Smooth muscle cell (in vitro differentiated cells): ENCODE measurements at regions not wholly inside any gene's neighbourhood (a gene's known extent, or its start where the extent isn't known, plus 50 kb on each side); places are given as distances from the start of the nearest gene placed in this dataset.

ENCODE experiments used
- DNase-seq: peaks from one replicate; lab custom pipeline; 2025; ENCODE audit not compliant: unreplicated experiment; lab: John Stamatoyannopoulos, UW
- H2AFZ ChIP-seq: fragments of 200-600 bp; sonication (generic); 2 replicates; pipeline ENCODE4 v1.6.0; 2016; ENCODE audit warnings: antibody characterized with exemption, low read depth, mild to moderate bottlenecking
- H3F3A ChIP-seq: fragments of 200-600 bp; sonication (generic); 2 replicates; pipeline ENCODE4 v1.6.0; 2017; ENCODE audit warnings: antibody characterized with exemption, low read depth
- H3K27ac ChIP-seq: fragments of 200-600 bp; sonication (generic); 2 replicates; pipeline ENCODE4 v1.5.1; 2016; ENCODE audit warnings: low read depth, mild to moderate bottlenecking
- H3K27me3 ChIP-seq: fragments of 200-600 bp; sonication (generic); 2 replicates; pipeline ENCODE4 v1.6.1; 2016; ENCODE audit warnings: low read depth, mild to moderate bottlenecking
- H3K36me3 ChIP-seq: fragments of 200-600 bp; sonication (generic); 2 replicates; pipeline ENCODE4 v1.5.1; 2016; ENCODE audit warnings: low read depth
- H3K4me1 ChIP-seq: fragments of 200-600 bp; sonication (generic); 2 replicates; pipeline ENCODE4 v1.5.1; 2016; ENCODE audit warnings: low read depth
- H3K4me2 ChIP-seq: fragments of 200-600 bp; sonication (generic); 2 replicates; pipeline ENCODE4 v1.6.0; 2016; ENCODE audit warnings: mild to moderate bottlenecking
- H3K4me3 ChIP-seq: fragments of 200-600 bp; sonication (generic); 2 replicates; pipeline ENCODE4 v1.5.1; 2016; ENCODE audit warnings: mild to moderate bottlenecking
- H3K79me2 ChIP-seq: fragments of 200-600 bp; sonication (generic); 2 replicates; pipeline ENCODE4 v1.6.0; 2016; ENCODE audit warnings: low read depth, mild to moderate bottlenecking
- H3K9ac ChIP-seq: fragments of 200-600 bp; sonication (generic); 2 replicates; pipeline ENCODE4 v1.6.0; 2016; ENCODE audit warnings: low read depth
- H3K9me3 ChIP-seq: fragments of 200-600 bp; sonication (generic); replicated peaks from 2 replicates; pipeline ENCODE4 v1.5.1; 2016; ENCODE audit warnings: low read depth
- H4K20me1 ChIP-seq: fragments of 200-600 bp; sonication (generic); 2 replicates; pipeline ENCODE4 v1.6.0; 2016; ENCODE audit warnings: low read depth
- WGBS: methylation state at CpG from one replicate; pipeline ENCODE4 v1.1.7; 2016; ENCODE audit warnings: low lambda C conversion rate; 5-methylcytosine and 5-hydroxymethylcytosine counted together
- TF ChIP-seq, protein P1 (sequence below): fragments of 200-600 bp; sonication (generic); IDR thresholded peaks from 2 replicates; pipeline ENCODE4 v1.5.1; 2017; ENCODE audit warnings: borderline replicate concordance, mild to moderate bottlenecking, antibody characterized with exemption; ENCODE audit not compliant: insufficient read depth, poor library complexity, severe bottlenecking

DNA sequence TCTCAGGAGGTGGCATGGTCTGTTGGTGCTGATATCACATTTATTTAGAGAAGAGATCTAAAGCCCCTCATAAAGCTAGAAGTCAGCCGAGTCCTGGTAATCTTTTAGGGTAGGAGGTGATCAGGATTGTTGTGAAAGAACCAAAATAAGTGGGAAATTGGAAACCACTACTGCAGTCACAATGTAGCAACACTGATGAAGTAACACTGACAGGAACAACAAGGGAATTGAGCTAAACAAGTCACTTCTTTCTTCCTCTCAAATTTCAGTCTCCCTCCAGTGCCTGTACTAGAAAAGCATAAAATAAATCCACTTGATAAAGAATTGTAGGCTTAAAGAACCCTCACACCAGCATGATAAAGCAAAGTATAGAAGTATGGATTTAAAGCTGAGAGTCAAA lies 1509.0 kb downstream of the GRIK2 start:
- Histone ChIP-seq H3K79me2 (no peaks in the 10 kb centered on the region), H3K9ac (no peak overlapping the region)
- whole genome bisulfite sequencing: 50% methylated on average over 1 of the region's 1 CpG

DNA sequence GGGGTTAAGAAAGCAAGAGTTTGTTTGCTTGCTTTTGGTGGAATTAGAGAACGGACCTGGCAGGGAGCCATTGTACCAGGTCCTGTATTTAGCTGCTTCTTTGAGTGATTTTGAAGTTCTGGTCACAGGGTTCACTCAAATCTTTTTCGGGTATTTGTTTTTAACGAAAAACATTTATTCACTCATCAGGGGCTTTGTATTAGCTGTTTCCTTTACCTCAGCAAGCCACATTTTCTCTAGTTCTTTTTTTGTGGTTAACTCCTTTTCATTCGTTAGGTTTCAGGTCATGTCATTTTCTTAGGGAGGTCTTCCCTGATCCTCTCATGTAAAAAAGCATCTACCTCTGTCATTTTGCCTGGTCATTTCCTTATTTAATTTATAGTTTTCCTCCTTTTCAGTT lies 1502.2 kb downstream of the GRIK2 start:
- no peaks in the 10 kb centered on the region for H3K79me2 ChIP-seq
- H3F3A ChIP-seq: no peaks in the 10 kb centered on the region
- H3K27ac ChIP-seq: no peak overlapping the region
- no peak for DNase-seq
- H3K4me2 ChIP-seq: no peak overlapping the region
- TF ChIP-seq, protein P1, sequence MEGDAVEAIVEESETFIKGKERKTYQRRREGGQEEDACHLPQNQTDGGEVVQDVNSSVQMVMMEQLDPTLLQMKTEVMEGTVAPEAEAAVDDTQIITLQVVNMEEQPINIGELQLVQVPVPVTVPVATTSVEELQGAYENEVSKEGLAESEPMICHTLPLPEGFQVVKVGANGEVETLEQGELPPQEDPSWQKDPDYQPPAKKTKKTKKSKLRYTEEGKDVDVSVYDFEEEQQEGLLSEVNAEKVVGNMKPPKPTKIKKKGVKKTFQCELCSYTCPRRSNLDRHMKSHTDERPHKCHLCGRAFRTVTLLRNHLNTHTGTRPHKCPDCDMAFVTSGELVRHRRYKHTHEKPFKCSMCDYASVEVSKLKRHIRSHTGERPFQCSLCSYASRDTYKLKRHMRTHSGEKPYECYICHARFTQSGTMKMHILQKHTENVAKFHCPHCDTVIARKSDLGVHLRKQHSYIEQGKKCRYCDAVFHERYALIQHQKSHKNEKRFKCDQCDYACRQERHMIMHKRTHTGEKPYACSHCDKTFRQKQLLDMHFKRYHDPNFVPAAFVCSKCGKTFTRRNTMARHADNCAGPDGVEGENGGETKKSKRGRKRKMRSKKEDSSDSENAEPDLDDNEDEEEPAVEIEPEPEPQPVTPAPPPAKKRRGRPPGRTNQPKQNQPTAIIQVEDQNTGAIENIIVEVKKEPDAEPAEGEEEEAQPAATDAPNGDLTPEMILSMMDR: no peak
- H3K27me3 ChIP-seq: no peaks in the 10 kb centered on the region
- no peak overlapping the region for H3K4me3 ChIP-seq
- H3K9ac ChIP-seq: no peak overlapping the region
- WGBS: 88% methylated on average over 4 of the region's 4 CpGs
- no peaks in the 10 kb centered on the region for H3K36me3 ChIP-seq
- H3K4me1 ChIP-seq: peaks cover 3% of the 10 kb centered on the region
- no peaks in the 10 kb centered on the region for H4K20me1 ChIP-seq
- no peak overlapping the region for H2AFZ ChIP-seq
- no peaks in the 10 kb centered on the region for H3K9me3 ChIP-seq

More for the DNA sequence above, 1509.0 kb downstream of the GRIK2 start:
- TF ChIP-seq, protein P1: no peak
- Histone ChIP-seq H4K20me1 (no peaks in the 10 kb centered on the region), H3K27me3 (no peaks in the 10 kb centered on the region), H3K4me2 (no peak overlapping the region), H3K4me3 (no peak overlapping the region), H3K4me1 (no peaks in the 10 kb centered on the region), H3K27ac (no peak overlapping the region), H3F3A (no peaks in the 10 kb centered on the region), H3K9me3 (no peaks in the 10 kb centered on the region), H2AFZ (no peak overlapping the region), H3K36me3 (no peaks in the 10 kb centered on the region)
- DNase-seq: no peak

DNA sequence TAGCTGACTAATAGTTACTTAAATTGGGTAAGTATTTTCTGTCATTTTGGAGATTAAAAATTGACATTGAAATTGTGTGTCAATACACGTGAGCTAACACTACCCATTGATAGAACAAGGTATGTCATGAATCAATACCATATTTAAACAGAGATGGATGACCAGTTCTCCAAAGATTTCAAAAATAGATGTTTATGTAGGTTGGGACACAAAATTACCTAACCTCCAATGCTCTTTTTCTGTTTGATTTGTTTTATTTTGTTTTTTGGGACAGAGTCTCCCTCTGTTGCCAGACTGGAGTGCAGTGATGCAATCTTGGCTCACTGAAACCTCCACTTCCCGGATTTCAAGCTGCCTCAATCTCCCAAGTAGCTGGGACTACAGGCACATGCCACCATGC lies 1491.7 kb downstream of the GRIK2 start:
- WGBS: 80% methylated on average over 2 of the region's 2 CpGs
- Histone ChIP-seq H3K4me1 (no peaks in the 10 kb centered on the region), H3K4me2 (no peak overlapping the region), H3K79me2 (no peaks in the 10 kb centered on the region), H3K36me3 (no peaks in the 10 kb centered on the region), H3K27me3 (no peaks in the 10 kb centered on the region), H3F3A (no peaks in the 10 kb centered on the region), H3K4me3 (no peak overlapping the region), H4K20me1 (no peaks in the 10 kb centered on the region), H3K9ac (no peak overlapping the region), H2AFZ (no peak overlapping the region), H3K27ac (no peak overlapping the region), H3K9me3 (no peaks in the 10 kb centered on the region)
- no peak for DNase-seq
- TF ChIP-seq, protein P1: no peak

DNA sequence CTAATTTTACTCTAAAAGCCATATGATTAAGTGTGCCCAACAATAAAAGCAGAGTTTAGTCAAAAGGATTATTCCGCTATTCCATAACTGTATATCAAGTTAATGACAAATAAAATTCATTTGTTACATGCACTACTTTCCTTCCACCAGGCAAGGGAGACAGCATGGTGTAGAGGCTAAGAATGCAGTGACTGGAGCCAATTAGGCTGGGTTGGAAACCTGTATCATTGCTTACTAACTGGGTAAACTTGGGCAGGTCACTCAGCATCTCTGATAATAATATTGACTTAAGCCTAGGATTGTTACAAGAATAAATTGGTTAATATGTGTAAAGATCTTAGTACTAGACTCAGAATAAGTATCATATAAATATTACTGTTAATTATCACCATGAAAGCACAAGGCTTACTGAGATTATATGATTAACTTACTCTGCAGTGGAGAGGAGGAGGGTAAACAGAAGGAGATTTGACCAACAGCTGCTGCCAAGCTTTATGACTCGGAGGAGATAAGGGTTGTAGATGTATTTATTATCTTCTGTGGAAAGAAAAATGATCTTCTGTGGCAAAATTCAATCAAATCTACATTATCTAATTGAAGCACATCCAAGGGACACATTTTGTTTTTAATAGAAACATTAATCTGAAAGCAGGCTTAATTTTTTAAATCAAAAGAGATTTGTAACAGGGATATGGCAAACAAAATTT lies 1459.9 kb downstream of the GRIK2 start:
- Histone ChIP-seq H4K20me1 (no peaks in the 10 kb centered on the region), H3K4me2 (no peak overlapping the region), H3K27me3 (no peaks in the 10 kb centered on the region), H3K79me2 (no peaks in the 10 kb centered on the region), H3K9me3 (no peaks in the 10 kb centered on the region), H2AFZ (no peak overlapping the region), H3K36me3 (no peaks in the 10 kb centered on the region), H3K4me3 (no peak overlapping the region), H3K9ac (no peak overlapping the region), H3F3A (no peaks in the 10 kb centered on the region), H3K4me1 (no peaks in the 10 kb centered on the region), H3K27ac (no peak overlapping the region)
- no peak for DNase-seq
- TF ChIP-seq, protein P1: no peak
- WGBS: 54% methylated on average over 2 of the region's 2 CpGs
